GM21825 (cell line): ENCODE measurements at regions not wholly inside any gene's neighbourhood (a gene's known extent, or its start where the extent isn't known, plus 50 kb on each side); places are given as distances from the start of the nearest gene placed in this dataset.
"Not testable (repeated sequence)": the region's sequence is repeated elsewhere in the genome, so short reads cannot be mapped to it uniquely, and the experiment has no call there.

ENCODE experiments used
- ATAC-seq: cut with Tn5 transposase; IDR thresholded peaks from one replicate; pipeline ENCODE4 v1.9.1; 2021; ENCODE audit warnings: mild to moderate bottlenecking, moderate library complexity; ENCODE audit not compliant: unreplicated experiment

GRCh38 chr10:43921478-43921877, 272.8 kb upstream of the ZNF32 start:
- ATAC-seq: no peak

GRCh38 chr10:43920236-43920758, 271.6 kb upstream of the ZNF32 start:
- ATAC-seq: not testable (repeated sequence)

GRCh38 chr10:43913676-43914235, 265.1 kb upstream of the ZNF32 start:
- ATAC-seq: no peak

- ATAC-seq: no peak
These were observed 263.8 kb upstream of the ZNF32 start for GRCh38 chr10:43912469-43912868.

- no peak for ATAC-seq
These were observed 257.8 kb upstream of the ZNF32 start for GRCh38 chr10:43906490-43906889.

GRCh38 chr10:43905512-43906236, 257.0 kb upstream of the ZNF32 start:
- no peak for ATAC-seq

- ATAC-seq: no peak
These were observed 256.2 kb upstream of the ZNF32 start for GRCh38 chr10:43904844-43905243.

GRCh38 chr10:43904301-43904700, 255.6 kb upstream of the ZNF32 start:
- no peak for ATAC-seq

- ATAC-seq: no peak
These were observed 254.8 kb upstream of the ZNF32 start for GRCh38 chr10:43903451-43903850.

- no peak for ATAC-seq
These were observed 254.2 kb upstream of the ZNF32 start for GRCh38 chr10:43902842-43903241.

GRCh38 chr10:43901744-43902504, 253.2 kb upstream of the ZNF32 start:
- ATAC-seq: no peak

- no peak for ATAC-seq
These were observed 252.6 kb upstream of the ZNF32 start for GRCh38 chr10:43901302-43901701.

GRCh38 chr10:43900571-43900970, 251.9 kb upstream of the ZNF32 start:
- no peak for ATAC-seq

- no peak for ATAC-seq
These were observed 250.7 kb upstream of the ZNF32 start for GRCh38 chr10:43899224-43899959.

GRCh38 chr10:43898592-43898991, 249.9 kb upstream of the ZNF32 start:
- ATAC-seq: no peak

GRCh38 chr10:43897765-43898419, 249.2 kb upstream of the ZNF32 start:
- ATAC-seq: no peak

GRCh38 chr10:43892062-43892770, 243.5 kb upstream of the ZNF32 start:
- ATAC-seq: no peak

- no peak for ATAC-seq
These were observed 242.6 kb upstream of the ZNF32 start for GRCh38 chr10:43891241-43891640.

GRCh38 chr10:43890124-43890523, 241.4 kb upstream of the ZNF32 start:
- ATAC-seq: no peak

GRCh38 chr10:43888586-43888985, 239.9 kb upstream of the ZNF32 start:
- ATAC-seq: no peak
